Glomerular visceral epithelial cell (primary cell): ENCODE measurements at regions not wholly inside any gene's neighbourhood (a gene's known extent, or its start where the extent isn't known, plus 50 kb on each side); places are given as distances from the start of the nearest gene placed in this dataset.

Source experiments
- DNase-seq: peaks from one replicate; pipeline ENCODE4 v3.0.0-alpha.2; 2016; ENCODE audit errors: extremely low spot score

DNA sequence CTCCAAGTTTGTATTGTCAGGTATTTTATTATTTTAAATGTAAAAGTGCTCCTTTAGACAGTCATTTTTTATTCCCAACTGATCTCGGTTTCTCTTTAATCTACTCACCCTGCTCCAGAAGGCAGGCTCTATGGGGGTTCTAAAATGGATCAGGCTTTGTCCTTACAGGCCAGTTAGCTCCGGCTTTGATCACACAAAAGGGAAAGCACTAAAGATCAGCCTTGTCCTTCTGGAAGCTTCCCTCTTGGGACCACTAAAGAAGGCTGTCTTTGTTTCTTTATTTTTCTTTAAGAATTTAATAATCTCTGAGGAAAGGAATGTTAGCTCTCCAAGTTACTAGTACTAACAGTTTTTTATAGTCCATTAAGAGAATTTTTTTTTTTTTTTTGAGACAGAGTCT, 560.5 kb upstream of the ZNF717 start:
- DNase-seq = no peak

DNA sequence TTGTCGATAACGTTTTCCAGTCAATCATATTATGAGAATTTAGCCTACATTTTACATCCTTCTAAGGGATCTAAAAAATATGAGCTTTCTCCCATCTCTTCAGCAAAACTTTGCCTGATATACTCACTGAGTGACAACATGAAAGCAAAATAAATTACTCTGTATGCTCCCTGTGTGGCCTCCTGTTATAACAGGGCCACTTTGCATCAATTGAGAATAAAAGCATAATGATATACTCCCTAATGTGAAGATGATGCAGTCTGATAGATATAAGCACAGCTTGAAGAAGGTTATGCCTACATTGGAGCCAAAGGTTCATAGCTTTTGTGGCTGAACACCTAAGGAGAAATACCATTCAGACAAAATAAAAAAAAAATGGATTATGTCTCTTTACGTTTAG, 561.3 kb upstream of the ZNF717 start:
- DNase-seq = no peak

DNA sequence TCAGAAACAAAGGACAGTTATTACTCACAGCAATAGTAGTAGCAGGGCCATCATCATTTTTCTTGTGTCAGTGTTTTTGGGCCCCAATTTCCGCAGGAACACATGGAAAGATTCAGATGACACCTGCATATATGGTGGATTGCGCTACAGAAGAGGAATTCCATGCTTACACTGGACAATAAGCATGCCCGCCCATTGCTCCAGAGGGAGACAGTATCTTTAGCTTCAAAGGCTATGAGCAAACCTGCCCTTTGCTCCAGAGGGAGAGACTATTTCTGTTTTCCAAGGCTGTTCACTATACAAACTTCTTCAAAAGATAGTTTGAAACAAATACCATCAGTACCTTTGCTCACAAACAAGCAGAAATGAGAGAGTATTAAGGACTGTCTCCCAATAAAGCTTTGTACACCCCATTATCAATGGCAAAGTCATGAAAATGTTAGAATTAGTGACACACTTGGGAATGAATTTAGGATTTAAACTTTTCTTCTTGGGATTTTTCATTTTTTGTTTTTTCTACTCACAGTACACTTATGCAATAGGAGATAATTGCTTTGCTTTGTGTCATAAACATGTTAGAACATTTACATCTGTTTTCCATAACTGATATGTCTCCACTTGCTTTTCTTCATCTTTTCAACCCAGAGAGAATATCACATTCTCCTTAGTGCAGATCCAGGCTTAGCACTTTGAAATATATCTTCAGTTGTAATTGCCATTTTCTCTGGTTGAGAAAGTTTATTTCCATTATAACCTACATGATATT, 564.5 kb upstream of the ZNF717 start:
- no peak for DNase-seq

DNA sequence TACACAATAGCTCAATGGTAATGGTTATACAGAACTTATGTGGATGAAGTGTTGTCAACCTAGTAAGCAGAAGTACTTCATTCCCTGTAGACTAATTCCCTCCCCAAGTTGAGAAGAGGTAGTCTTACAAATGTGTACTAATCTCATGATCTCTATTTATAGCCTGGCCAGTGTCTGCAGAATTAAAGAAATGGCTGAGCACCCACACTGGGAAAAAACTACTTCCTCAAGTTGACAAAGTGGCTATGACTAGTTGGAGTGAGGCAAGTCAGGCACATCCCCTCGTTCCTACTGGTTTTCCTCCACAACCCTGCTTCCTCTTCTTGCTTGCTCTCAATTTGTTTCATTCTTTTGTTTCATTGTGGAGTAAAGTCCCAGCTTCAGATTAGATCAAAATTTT, 566.7 kb upstream of the ZNF717 start:
- peak; percentile 24 for DNase-seq

DNA sequence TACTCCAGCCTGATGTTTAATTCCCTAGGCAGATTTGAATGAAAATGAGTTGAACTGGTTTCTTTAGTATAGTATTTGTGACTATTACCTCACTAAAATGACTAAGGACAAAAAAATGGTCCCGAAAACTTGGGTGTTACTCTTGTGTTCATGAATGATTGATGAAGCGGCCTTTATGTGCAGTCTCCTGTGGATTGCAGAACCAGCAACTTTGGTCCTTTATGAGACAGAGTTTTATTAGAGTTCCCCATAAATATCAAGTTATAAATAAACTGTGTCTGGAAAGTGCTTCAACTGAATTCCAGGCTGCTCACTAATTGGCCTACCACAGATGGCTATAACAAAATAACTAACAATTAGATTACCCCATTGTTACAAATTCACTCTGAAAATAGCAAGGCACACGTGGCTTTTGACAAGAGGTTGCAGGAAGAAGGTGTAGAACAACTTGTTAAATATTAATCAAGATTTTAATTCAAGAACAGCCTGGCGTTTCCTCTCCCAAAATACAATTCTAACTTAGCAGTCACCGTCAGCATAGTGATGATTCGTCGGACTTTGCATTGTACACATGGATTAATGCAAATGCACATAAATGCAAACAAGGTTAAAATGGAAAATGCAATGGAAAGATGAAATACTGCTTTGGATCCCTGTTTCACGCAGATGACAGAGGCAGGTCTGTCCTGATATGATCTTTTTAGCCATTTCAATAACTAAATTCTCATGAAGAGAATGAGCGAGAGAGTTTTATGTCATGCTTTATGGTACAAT, 567.3 kb upstream of the ZNF717 start:
- DNase-seq = peak; percentile 42

DNA sequence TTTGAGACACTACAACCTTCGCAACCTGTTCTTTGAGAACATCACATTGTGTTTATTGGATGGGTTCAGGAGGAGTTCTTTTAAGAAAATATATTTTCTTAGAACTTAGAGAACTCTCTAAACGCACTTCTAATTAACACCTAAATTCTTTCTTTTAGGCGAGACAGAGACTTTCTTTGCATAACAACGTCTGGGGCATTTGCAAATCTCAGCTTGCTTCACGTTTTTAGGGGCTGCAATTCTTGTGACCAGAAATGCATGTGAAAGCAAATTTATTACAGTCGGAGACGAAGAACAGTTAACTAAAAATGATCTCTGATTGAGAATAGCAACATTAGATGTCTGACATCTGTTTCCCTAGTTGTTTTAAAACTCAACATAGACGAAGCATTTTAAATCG, 568.3 kb upstream of the ZNF717 start:
- DNase-seq = no peak

DNA sequence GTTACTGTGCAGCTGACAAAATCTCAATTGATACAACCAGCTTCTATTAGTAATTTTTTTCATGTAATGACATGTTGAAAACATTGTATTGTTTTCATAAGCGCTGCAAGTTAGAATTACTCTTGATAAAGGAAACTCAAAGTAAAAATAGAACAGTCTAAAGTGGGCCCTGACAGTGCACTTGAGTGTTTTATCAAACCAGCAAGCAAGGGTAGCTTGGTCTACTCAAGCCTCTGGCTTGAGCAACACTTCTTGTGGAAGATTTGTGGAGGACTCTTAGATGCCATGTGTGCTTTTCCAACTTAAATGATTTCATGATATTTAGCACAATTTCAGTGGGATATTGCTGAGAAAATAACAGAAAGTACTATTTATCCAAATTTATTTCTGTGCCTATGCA, 575.7 kb upstream of the ZNF717 start:
- DNase-seq = no peak

DNA sequence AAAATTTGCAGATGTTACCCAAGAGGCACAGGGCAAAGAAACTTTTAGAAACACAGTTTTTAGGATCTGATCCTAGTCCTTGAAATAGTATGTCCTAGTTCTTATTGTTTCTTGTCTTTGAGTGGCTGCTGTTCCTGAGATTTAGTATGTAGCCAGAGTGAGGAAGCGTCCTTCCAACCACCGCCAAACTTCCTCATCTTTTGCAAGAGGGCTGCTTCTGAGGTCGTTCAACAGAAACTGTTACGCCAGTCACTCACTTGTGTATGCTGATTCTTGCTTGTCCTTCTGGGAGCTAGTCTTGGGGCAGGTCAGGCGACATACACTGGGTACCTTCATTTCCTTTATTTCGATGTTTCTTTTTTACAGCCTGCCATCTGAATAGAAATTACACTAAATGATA, 577.3 kb upstream of the ZNF717 start:
- no peak for DNase-seq

DNA sequence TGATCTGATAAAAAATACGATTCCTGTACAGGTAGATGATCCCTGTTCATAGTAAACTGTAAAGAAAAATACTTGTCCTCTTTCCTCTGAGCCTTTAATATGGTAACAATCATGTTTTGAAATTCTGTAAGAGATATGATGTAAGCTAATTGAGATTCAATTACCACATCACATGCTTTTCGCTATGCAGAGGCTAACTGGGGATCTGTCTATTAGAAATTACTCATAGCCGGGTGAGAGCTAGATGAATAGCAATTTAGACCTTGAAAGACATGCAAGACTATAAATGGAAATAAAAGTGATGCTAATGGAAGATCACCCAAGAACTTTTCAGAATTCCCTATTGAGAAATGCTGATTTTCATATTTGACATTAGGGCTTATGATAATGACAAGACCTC, 579.9 kb upstream of the ZNF717 start:
- DNase-seq = no peak

DNA sequence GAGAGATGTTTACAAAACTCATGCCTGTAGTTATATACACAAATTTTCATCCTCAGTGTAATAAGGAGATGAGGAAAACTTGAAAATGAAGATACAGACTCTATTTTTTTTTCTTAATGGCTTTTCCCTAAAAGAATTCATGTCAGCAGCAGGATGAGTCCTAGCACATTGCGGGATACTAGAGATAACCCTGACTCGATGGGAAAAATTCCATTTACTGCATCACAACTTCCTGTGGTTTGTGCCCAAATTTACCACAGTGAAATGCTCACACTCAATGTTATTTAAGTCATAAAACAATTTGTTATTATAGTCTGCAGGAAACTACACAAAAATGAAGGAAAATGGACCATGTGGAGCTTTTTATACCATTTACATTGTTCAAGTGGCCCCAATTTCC, 581.9 kb upstream of the ZNF717 start:
- peak; percentile 23 for DNase-seq

DNA sequence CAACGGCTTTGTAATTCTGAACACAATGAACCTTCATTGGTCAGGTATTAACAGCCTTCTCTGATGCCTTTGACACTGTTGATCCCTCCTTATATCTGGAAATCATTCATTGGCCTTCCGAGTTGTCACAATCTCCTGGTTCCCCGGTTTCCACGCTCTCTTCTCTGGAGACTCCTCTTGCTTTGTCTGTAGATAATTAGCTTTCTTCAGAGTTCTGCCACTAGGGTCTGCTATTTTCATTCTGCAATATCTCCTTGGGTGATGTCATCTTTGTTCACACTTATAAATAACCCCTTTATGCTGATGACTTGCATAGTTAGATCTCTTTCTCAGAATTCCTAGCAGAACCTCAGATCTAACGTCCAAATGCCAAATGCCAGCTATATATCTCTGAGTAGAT, 583.8 kb upstream of the ZNF717 start:
- peak; percentile 16 for DNase-seq

DNA sequence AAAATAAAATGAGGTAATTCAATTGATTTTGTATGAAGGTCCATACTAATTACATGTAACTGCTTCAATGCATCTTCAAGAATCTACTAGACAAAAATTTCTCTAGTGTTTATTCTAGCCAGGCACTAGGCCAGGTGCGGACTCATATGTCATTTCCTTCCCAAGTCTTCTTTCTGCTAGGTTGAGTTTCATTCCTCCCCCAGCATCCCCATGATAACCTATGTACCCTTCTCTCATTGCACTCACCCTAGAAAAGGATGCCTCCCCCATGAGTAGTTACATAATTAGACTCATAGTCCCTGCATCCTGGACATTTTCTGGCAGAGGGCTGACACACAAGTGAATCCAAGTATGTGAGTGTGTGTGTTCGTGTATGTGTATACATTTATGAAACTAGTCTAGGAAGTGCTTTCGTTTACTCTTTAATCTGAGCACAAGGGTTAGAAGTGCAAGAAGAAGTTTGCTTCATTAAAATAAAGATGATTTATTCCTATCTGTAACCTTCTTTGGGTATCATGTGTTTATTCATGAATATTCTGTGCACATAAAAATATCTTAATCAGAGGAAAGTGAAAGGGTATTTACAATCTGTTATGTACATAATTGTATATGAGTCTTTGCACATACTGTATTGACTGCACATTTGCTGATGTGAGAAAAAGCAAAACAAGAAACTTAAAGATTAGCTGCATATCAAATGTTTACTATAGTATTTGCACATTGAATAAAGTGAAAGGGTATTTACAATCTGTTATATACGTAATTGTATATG, 585.6 kb upstream of the ZNF717 start:
- no peak for DNase-seq

DNA sequence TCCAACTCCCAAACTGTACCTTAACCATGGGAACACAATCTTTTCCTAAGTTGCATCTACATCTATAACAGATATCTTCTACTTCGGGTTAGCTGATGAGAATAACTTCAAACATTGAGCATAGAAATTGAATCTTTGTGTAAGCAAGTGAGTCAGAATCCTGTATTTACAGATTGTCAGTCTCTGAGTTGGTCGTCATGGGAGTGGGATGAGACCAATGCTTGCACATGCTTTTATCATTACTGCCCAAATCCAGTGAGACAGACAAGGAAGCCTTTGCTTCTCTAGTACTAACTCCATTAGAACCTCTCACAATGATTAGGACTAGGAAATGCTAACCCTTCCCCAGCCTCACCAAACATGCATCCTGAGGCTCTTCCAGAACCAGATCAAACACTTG, 587.1 kb upstream of the ZNF717 start:
- no peak for DNase-seq

DNA sequence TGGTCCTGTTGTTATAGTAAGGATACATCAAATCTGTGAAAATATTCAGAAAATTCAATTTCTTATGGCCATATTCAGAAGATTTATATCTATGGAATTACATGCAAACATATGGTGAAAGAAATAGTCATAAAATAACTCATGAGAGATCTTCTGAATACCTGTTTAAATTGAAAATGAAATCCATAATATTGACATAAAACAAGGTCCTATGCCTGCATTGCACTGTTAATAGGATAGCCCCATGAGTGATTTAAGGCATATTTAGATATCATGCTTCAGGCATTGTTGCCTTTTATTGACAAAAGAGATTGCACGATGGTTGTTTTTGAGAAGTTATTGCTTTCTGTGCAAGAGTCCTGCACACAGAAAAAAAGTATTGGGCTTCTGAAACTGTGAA, 591.7 kb upstream of the ZNF717 start:
- no peak for DNase-seq

DNA sequence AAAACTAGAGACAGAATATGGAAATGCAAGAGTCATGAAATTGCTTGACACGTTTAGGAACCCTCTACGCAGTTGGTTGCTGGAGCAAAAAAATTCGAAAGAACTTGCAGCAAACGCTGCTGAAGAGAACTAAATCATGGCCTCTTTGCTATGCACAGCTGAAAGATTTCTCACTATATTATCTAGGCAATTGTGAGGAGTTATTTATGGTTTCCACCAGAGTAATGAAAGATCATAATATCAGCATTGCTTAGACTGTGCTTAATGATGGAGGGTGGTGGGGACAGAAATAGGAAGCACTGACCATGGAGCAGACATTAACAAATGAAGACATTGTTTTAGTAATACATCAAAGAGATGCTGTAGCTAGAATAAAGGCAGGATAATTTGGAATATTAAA, 593.4 kb upstream of the ZNF717 start:
- no peak for DNase-seq

DNA sequence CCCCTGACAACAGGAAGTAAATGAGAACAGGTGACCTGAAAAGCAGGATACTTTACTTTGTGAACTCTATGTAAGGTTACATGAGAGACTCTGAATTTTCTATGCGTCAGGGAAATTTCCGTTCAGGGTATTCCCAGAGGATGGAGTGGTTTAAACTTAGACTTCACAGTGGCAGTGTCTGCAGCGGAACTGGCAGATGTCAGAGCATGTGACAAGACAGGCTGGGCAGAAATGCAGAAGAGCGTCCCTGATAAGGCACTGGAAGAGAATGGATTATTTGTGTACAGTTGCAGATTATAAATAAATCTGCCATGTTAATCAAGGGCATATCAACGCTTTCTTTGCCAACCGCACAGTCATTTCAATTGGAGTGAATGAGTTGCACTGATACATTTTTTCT, 598.4 kb upstream of the ZNF717 start:
- DNase-seq = no peak

DNA sequence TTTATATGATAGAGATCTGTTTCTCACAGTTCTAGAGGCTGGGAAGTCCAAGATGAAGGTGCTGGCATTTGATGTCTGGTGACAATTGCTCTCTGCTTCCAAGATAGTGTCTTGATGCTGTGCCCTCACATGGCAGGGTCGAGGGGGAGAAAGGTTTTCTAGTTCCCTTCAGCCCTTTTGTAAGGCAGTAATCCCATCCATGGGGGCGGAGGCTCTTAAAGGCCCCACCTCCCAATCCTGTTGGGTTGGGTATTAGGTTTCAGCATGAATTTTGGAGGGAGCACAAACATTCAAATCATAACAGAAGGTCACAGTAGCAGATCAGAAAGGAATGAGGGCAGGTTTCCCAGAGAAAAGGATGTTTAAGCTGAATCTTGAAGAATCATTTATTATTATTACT, 601.7 kb upstream of the ZNF717 start:
- no peak for DNase-seq

DNA sequence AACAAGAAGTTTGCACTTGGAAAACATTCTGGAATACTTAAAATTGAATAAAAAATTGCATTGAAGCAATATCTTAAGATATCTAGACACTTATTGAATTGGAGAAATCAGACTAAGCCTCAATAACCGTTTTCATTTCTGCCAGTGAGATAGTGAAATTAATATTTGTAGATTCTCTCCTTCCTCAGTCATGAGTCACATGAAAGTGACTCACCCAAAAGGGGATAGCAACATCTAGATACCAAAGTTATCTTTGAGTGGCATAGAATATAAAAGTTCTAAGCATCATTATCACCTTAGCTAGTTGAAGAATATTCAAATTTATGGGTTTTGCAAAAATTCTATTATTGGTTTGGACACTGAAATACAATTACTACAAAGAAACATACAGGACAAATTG, 614.8 kb upstream of the ZNF717 start:
- DNase-seq = no peak

DNA sequence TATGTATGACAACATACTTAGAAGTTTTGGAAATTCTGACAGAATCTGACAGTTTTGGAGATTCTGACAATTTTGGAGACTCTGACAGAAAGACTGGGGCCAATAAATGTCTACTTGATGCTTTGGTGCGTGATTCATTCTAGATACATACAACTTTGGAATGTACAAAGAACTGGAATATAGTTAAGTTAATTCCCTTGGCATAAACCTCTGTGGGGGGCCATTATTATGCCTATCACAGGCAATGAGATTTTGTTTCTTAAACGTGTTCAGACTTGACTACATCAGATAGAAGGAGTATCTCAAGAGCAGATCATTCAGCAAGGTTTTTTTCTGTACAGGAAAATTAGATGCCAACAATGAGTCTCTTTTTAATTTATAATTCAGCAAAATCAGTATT, 617.6 kb upstream of the ZNF717 start:
- no peak for DNase-seq

DNA sequence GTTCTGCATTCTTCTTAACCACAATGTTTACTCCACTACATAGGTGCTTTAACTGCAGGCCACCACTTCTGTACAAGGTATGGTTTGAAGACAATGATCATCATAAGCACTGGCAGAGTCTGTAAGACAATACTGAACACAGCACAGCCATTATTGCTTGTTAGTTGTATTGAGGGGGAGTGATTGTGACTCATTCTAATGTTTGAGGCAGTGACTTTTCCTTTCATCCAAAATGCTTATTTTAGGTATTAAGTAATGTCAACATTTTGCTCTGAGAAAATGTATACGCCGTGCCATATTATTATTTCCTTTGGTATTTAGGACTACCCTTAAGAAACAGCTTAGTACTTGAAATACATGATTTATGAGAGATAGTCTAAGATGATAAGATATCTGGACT, 618.2 kb upstream of the ZNF717 start:
- no peak for DNase-seq

DNA sequence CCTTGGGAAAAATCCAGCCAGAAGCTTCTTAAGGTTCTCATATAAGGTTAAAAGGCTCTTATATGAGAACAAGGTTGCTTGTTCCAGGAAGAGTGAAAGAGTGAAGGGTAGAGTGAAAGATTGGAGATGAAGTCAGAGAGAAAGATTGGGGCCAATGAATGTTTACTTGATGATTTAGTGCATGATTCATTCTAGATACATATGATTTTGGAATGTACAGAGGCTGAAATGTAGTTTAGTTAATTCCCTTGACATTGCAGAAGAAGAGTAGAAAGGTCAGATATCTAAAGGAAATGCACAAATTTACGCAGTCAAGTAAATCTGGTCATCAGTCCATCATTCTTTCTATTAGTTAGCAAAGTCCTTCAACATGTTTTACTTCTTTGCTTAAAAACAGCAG, 619.8 kb upstream of the ZNF717 start:
- DNase-seq = no peak

DNA sequence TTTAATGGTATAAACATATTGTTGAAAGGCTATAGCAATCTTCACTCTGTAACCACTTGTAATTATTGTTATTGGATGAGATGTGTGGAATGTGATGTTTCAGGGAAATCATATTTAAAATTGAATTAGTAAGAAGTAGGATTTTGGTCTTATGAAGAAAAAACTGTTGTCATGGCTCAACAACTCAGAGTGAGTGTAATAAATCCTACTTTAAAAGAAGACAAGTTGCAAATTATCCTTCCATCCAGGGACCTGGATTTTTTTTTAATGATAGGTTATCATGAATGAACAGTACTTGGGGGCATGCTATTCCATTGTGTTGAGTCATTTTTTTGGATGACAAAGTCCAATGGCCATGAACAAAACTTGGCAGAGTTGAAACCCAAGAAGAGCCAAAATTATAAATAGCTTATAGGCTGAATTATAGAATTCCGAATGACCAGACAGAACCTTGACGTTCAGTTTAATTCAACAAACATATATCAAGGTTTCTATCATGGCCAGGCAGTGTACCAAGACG, 625.5 kb upstream of the ZNF717 start:
- DNase-seq = no peak

DNA sequence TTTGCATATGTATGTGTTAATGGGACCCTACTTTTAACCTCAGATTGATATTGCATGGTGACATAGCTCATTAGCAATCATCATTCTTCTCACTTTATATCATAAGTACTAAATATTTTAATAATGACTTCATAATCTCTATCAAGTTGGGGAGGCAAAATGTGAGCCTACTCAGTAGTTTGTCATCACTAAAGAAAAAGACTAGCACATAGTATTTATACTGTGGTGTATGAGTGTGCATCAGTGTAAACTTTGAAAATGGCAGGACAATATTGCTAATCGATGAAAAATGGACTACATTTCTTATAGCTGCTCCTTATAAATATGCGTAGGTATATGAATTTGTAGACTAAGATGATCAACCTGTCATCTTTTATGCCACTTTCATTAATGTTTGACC, 624.5 kb upstream of the ROBO2 start:
- no peak for DNase-seq
